ENCODE measurements at regions not wholly inside any gene's neighbourhood (a gene's known extent, or its start where the extent isn't known, plus 50 kb on each side); places are given as distances from the start of the nearest gene placed in this dataset.

DNA sequence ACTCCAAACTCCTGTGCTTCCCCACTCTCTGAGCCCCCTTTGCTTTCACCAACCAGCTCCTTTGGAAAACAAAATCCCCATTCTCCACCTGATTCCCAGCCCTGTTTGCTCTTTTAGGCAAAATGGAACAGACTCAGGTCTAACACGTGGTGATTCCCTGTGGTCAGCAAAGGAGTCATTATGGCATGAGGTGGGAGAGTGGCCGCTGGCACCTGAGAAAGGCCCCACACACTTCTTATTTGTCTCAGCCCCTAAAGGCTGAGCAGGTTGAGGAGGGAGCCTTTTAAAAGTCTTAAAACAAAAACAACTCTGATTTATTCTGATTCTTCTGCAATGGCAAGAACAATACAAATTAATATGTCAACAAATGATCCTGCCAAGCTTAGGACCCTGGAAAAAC lies 401.2 kb downstream of the TNS1 start:
- CTCF ChIA-PET, result no interaction called here
- Histone ChIP-seq H3K79me2 (ENCODE audit: control insufficient read depth, insufficient read depth, low read length) (no peaks in the 10 kb centered on the region), H3K4me2 (ENCODE audit: control insufficient read depth, insufficient read depth) (no peak overlapping the region), H3K4me1 (ENCODE audit: control insufficient read depth, insufficient read depth, low read length) (no peaks in the 10 kb centered on the region), H3K27me3 (replicated peaks in 1 of 2; ENCODE audit: control insufficient read depth in 2 of 2, insufficient read depth in 2 of 2, low read length in 1 of 2) (peaks cover 5 to 14% of the 10 kb centered on the region in 2 experiments), H3K27ac (ENCODE audit: control insufficient read depth, insufficient read depth) (no peak overlapping the region), H2AFZ (ENCODE audit: control insufficient read depth, low read depth, low read length) (no peak overlapping the region), H3K9ac (ENCODE audit: control insufficient read depth, insufficient read depth, low read length) (no peak overlapping the region), H4K20me1 (ENCODE audit: control insufficient read depth, insufficient read depth) (no peaks in the 10 kb centered on the region), H3K4me3 (no peak overlapping the region), H3K9me3 (replicated peaks; ENCODE audit: control insufficient read depth, insufficient read depth, low read length) (no peaks in the 10 kb centered on the region), H3K36me3 (ENCODE audit: control insufficient read depth in 2 of 2, insufficient read depth in 2 of 2, low read length in 1 of 2) (no peaks in the 10 kb centered on the region)
- SMC1A ChIA-PET (ENCODE audit: uncharacterized antibody, unreplicated experiment), result no interaction called here
- WGBS (ENCODE audit: insufficient coverage, insufficient replicate concordance, low lambda C conversion rate, missing lambda C conversion rate), result 0% methylated on average over 2 of the region's 2 CpGs
- in situ Hi-C loops (cut with MboI), result no loop called here
- BruUV-seq (replicated peaks), result no TSS peak
- TF ChIP-seq, protein P1, sequence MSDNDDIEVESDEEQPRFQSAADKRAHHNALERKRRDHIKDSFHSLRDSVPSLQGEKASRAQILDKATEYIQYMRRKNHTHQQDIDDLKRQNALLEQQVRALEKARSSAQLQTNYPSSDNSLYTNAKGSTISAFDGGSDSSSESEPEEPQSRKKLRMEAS (IDR thresholded peaks at IDR 0.05; ENCODE audit: low read depth, low read length), result no peak
- TF ChIP-seq TCF12 (IDR thresholded peaks at IDR 0.05; ENCODE audit: low read depth, low read length) (no peak), ZBED1 (IDR thresholded peaks at IDR 0.05; ENCODE audit: borderline replicate concordance) (no peak), BACH1 (IDR thresholded peaks at IDR 0.05; ENCODE audit: borderline replicate concordance) (no peak), HDGF (IDR thresholded peaks at IDR 0.05) (no peak), MXI1 (IDR thresholded peaks at IDR 0.05; ENCODE audit: low read depth, low read length) (no peak), KDM1A (IDR thresholded peaks at IDR 0.05; ENCODE audit: borderline replicate concordance) (no peak), CBX3 (IDR thresholded peaks at IDR 0.05; ENCODE audit: borderline replicate concordance, low read depth) (no peak), RFX5 (IDR thresholded peaks at IDR 0.05; ENCODE audit: low read depth, low read length) (no peak), ZBTB4 (CRISPR knock-in tag; IDR thresholded peaks at IDR 0.05) (no peak), ZNF24 (IDR thresholded peaks at IDR 0.05) (no peak), NRF1 (conservative IDR thresholded peaks at IDR 0.05; ENCODE audit: low read depth, low read length) (no peak), EZH2 (IDR thresholded peaks at IDR 0.05; ENCODE audit: borderline replicate concordance, control insufficient read depth, low read depth, low read length) (no peak)
- TF ChIP-seq, protein P2, sequence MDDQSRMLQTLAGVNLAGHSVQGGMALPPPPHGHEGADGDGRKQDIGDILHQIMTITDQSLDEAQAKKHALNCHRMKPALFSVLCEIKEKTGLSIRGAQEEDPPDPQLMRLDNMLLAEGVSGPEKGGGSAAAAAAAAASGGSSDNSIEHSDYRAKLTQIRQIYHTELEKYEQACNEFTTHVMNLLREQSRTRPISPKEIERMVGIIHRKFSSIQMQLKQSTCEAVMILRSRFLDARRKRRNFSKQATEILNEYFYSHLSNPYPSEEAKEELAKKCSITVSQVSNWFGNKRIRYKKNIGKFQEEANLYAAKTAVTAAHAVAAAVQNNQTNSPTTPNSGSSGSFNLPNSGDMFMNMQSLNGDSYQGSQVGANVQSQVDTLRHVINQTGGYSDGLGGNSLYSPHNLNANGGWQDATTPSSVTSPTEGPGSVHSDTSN (IDR thresholded peaks at IDR 0.05; ENCODE audit: insufficient replicate concordance, low read depth, low read length), result no peak
- TF ChIP-seq, protein P3, sequence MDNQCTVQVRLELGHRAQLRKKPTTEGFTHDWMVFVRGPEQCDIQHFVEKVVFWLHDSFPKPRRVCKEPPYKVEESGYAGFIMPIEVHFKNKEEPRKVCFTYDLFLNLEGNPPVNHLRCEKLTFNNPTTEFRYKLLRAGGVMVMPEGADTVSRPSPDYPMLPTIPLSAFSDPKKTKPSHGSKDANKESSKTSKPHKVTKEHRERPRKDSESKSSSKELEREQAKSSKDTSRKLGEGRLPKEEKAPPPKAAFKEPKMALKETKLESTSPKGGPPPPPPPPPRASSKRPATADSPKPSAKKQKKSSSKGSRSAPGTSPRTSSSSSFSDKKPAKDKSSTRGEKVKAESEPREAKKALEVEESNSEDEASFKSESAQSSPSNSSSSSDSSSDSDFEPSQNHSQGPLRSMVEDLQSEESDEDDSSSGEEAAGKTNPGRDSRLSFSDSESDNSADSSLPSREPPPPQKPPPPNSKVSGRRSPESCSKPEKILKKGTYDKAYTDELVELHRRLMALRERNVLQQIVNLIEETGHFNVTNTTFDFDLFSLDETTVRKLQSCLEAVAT (IDR thresholded peaks at IDR 0.05), result no peak
- TF ChIP-seq, protein P4, sequence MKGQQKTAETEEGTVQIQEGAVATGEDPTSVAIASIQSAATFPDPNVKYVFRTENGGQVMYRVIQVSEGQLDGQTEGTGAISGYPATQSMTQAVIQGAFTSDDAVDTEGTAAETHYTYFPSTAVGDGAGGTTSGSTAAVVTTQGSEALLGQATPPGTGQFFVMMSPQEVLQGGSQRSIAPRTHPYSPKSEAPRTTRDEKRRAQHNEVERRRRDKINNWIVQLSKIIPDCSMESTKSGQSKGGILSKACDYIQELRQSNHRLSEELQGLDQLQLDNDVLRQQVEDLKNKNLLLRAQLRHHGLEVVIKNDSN (IDR thresholded peaks at IDR 0.05; ENCODE audit: borderline replicate concordance, extremely low read length, insufficient read depth, low read depth, low read length), result no peak
- no peak for DNase-seq (ENCODE audit: low read depth, low spot score)
- POLR2A ChIA-PET, result no interaction called here
- no peak for FAIRE-seq
- no peak for ATAC-seq
- RAD21 ChIA-PET (ENCODE audit: unreplicated experiment), result no interaction called here
- intact Hi-C loops (cut with micrococcal nuclease; ENCODE audit: unreplicated experiment), result no loop called here

Measured in GM12878 (cell line).